GM21737 (cell line): ENCODE measurements at regions not wholly inside any gene's neighbourhood (a gene's known extent, or its start where the extent isn't known, plus 50 kb on each side); places are given as distances from the start of the nearest gene placed in this dataset.

Experiments
- ATAC-seq: cut with Tn5 transposase; IDR thresholded peaks from one replicate; pipeline ENCODE4 v1.9.1; 2021; ENCODE audit warnings: mild to moderate bottlenecking, moderate library complexity; ENCODE audit not compliant: unreplicated experiment

- no peak for ATAC-seq
These were observed 134.1 kb downstream of the SOX9 start for GRCh38 chr17:72254808-72255449.

GRCh38 chr17:72255481-72255880, 134.7 kb downstream of the SOX9 start:
- no peak for ATAC-seq

- ATAC-seq = no peak
These were observed 137.9 kb downstream of the SOX9 start for GRCh38 chr17:72258711-72259110.

- no peak for ATAC-seq
These were observed 139.1 kb downstream of the SOX9 start for GRCh38 chr17:72259922-72260321.

- no peak for ATAC-seq
These were observed 141.9 kb downstream of the SOX9 start for GRCh38 chr17:72262766-72263165.

DNA sequence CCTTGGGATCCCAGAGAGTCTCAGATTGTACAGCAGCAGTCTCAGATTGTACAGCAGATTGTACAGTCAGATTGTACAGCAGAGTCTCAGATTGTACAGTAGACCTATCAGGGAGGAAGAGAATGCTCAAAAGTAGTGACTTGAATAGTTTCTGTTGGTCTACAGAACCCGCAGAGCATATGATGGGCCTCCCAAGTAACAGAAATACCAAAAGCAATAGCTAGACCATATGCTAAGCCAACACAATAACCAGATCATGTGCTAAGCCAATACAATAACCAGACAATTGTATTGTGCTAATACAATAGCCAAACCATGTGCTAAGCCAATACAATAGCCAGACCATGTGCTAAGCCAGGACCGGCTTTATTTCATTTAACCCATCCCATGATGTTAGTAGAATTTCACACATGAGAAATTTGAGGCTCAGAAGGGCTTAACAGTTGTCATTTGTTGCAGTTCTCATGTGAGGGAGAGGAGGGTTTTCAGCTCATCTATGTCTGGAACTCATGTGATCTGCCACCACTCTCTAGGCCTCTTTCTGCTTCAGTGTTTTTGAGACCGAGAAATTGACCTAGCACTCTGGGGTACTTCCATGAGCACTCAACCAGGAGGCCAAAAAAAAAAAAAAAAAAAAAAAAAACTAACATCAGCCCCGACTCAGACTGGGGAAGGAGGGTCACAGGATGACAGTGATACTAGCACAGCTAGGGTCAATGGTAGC, 144.0 kb downstream of the SOX9 start:
- no peak for ATAC-seq

- ATAC-seq = no peak
These were observed 145.4 kb downstream of the SOX9 start for GRCh38 chr17:72266112-72266775.

DNA sequence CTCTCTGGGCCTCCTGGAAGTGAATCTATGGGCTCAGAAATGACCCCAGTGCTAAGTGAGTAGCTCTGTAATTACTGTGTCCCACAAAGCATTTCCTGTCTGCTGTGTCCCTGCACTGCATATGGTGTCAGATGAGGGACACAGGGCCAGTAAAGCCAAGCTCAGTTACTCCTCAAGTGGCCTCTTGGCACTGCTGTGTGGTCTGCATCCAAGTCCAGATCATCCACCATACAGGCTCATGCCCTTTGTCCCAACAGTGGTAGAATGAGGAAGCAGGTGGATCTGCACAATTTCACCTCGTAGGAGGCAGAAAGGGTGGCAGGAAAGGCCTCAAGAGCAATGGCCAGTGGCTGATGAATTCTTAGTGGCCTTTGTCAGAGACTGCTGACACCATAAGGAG, 146.8 kb downstream of the SOX9 start:
- ATAC-seq = no peak

- no peak for ATAC-seq
These were observed 147.6 kb downstream of the SOX9 start for GRCh38 chr17:72268431-72268830.

- ATAC-seq = no peak
These were observed 149.6 kb downstream of the SOX9 start for GRCh38 chr17:72270273-72270924.

DNA sequence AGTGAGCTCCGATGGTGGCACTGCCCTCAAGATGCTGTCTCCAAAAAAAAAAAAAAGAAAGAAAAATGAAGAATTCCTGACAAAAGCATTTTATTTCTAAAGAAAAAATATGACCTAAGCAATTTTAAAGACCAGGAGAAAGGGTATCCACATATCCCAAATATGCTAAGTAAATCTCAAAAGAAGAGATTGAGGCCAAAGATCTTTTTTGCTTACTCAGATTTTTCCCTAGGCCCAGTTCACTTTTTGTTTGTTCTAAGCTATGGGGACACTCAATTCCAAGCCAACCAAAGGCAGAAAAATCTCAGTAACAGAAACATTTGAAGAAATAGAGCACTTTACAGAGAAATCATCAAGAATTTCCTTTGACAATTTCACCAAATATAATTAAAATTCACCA, 150.8 kb downstream of the SOX9 start:
- no peak for ATAC-seq

DNA sequence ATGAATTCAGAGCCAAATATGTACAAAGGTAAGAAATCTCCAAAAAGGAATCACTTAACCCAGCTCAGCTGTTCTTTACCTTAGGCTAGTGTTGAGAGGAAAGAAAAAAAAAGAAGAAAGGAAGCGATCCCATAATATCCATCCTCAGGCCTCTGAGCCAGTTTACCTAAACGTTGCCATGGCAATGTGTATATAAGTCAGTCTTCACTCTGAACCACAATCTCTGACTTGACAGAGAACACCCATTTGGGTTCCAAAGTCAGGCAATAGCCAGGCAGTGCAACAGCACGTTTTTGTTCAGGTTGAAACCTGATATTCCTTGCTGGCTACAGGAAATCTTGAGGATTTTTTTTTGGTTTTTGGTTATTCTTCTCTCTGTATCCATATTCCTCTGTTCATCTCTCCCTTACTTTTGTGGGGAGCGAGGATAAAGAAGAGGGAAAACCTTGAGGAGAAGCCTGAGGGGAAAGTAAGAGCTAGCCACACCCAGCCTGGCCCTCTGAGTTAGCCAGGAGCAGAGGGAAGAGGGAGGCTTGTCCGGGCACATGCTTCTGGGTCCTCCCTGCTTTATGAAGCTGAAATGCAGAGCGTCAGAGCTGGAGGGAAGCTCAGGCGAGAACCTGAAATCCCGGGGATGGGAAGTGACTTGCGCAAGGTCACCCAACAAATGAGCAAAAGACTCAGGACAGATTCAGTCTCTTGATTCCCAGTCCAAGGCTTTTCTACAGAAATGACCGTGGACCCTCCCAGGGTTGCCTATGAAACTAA, 152.7 kb downstream of the SOX9 start:
- no peak for ATAC-seq

- ATAC-seq = no peak
These were observed 153.8 kb downstream of the SOX9 start for GRCh38 chr17:72274614-72275013.

DNA sequence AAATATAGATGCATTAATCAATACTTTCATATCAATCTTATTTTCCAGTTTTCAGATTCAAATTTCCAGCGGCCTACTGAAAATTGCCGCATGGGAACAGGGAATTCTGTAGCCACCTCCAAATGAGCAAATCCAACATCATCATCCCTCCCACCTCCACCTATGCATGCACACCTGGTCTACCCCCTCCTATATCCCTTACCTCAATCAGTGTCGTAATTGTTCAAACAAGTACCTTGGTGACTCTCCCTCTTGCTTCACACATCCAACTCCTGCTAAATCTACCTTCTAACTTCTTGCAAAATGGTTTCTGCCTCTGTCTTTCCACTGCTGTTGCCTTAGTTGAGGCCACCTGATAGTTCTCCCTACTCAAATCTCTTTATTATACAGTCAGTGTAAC, 160.1 kb downstream of the SOX9 start:
- no peak for ATAC-seq

- ATAC-seq = no peak
These were observed 161.7 kb downstream of the SOX9 start for GRCh38 chr17:72282439-72283029.

GRCh38 chr17:72284806-72285205, 164.0 kb downstream of the SOX9 start:
- no peak for ATAC-seq

- ATAC-seq = no peak
These were observed 166.8 kb downstream of the SOX9 start for GRCh38 chr17:72287586-72287985.

- ATAC-seq = no peak
These were observed 173.7 kb downstream of the SOX9 start for GRCh38 chr17:72294487-72294893.

- ATAC-seq = no peak
These were observed 175.1 kb downstream of the SOX9 start for GRCh38 chr17:72295916-72296315.

DNA sequence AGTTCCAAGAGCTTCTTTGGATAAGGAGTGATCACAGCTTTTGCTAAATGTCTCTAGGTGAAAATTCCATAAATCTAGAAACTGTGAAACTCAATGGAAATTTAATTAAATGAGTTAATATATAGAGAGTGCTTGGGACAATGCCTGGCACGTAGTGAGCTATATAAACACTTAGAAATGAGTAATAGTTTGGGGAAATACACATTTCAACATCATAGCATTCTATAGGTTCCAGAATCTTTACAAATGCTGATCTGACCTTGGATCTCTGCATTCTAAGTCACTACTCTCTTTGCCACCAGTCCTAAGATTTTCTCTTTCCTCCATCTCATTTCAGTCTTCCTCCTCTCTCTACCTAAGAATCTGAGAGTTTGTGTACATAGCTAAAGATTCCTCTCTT, 175.6 kb downstream of the SOX9 start:
- ATAC-seq = no peak
